Smooth muscle cell (in vitro differentiated cells): ENCODE measurements at regions not wholly inside any gene's neighbourhood (a gene's known extent, or its start where the extent isn't known, plus 50 kb on each side); places are given as distances from the start of the nearest gene placed in this dataset.

Experiments used
- DNase-seq: peaks from one replicate; lab custom pipeline; 2025; ENCODE audit not compliant: unreplicated experiment; lab: John Stamatoyannopoulos, UW
- H2AFZ ChIP-seq: fragments of 200-600 bp; sonication (generic); 2 replicates; pipeline ENCODE4 v1.6.0; 2016; ENCODE audit warnings: antibody characterized with exemption, low read depth, mild to moderate bottlenecking
- H3F3A ChIP-seq: fragments of 200-600 bp; sonication (generic); 2 replicates; pipeline ENCODE4 v1.6.0; 2017; ENCODE audit warnings: antibody characterized with exemption, low read depth
- H3K27ac ChIP-seq: fragments of 200-600 bp; sonication (generic); 2 replicates; pipeline ENCODE4 v1.5.1; 2016; ENCODE audit warnings: low read depth, mild to moderate bottlenecking
- H3K27me3 ChIP-seq: fragments of 200-600 bp; sonication (generic); 2 replicates; pipeline ENCODE4 v1.6.1; 2016; ENCODE audit warnings: low read depth, mild to moderate bottlenecking
- H3K36me3 ChIP-seq: fragments of 200-600 bp; sonication (generic); 2 replicates; pipeline ENCODE4 v1.5.1; 2016; ENCODE audit warnings: low read depth
- H3K4me1 ChIP-seq: fragments of 200-600 bp; sonication (generic); 2 replicates; pipeline ENCODE4 v1.5.1; 2016; ENCODE audit warnings: low read depth
- H3K4me2 ChIP-seq: fragments of 200-600 bp; sonication (generic); 2 replicates; pipeline ENCODE4 v1.6.0; 2016; ENCODE audit warnings: mild to moderate bottlenecking
- H3K4me3 ChIP-seq: fragments of 200-600 bp; sonication (generic); 2 replicates; pipeline ENCODE4 v1.5.1; 2016; ENCODE audit warnings: mild to moderate bottlenecking
- H3K79me2 ChIP-seq: fragments of 200-600 bp; sonication (generic); 2 replicates; pipeline ENCODE4 v1.6.0; 2016; ENCODE audit warnings: low read depth, mild to moderate bottlenecking
- H3K9ac ChIP-seq: fragments of 200-600 bp; sonication (generic); 2 replicates; pipeline ENCODE4 v1.6.0; 2016; ENCODE audit warnings: low read depth
- H3K9me3 ChIP-seq: fragments of 200-600 bp; sonication (generic); replicated peaks from 2 replicates; pipeline ENCODE4 v1.5.1; 2016; ENCODE audit warnings: low read depth
- H4K20me1 ChIP-seq: fragments of 200-600 bp; sonication (generic); 2 replicates; pipeline ENCODE4 v1.6.0; 2016; ENCODE audit warnings: low read depth
- CTCF ChIP-seq: fragments of 200-600 bp; sonication (generic); IDR thresholded peaks from 2 replicates; pipeline ENCODE4 v1.5.1; 2017; ENCODE audit warnings: borderline replicate concordance, mild to moderate bottlenecking, antibody characterized with exemption; ENCODE audit not compliant: insufficient read depth, poor library complexity, severe bottlenecking
- WGBS: methylation state at CpG from one replicate; pipeline ENCODE4 v1.1.7; 2016; ENCODE audit warnings: low lambda C conversion rate; 5-methylcytosine and 5-hydroxymethylcytosine counted together

DNA sequence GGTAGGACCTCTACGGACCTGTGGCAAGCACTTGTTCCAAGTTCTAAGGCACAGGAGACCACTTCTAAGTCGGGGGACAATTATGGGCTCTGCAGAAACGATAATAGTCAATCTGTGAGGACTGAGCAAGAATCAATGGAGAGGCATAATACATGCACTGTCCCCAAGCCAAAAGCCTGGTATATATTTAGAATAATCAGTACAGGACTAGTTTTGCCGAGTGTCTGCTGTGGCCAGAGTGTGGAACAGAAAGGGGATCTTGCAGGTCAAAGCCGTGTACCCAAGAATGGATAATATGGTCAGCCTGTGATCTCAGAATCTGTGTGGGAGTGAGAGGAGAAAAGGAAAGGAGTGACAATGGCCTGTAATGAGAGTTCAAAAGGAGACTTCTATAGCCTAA is 80.2 kb upstream of the GNAO1 start:
- peaks cover 28% of the 10 kb centered on the region for H3K4me1 ChIP-seq
- no peak overlapping the region for H3K27ac ChIP-seq
- no peaks in the 10 kb centered on the region for H3F3A ChIP-seq
- no peaks in the 10 kb centered on the region for H3K36me3 ChIP-seq
- H4K20me1 ChIP-seq, result no peaks in the 10 kb centered on the region
- DNase-seq, result no peak
- H3K79me2 ChIP-seq, result no peaks in the 10 kb centered on the region
- H3K9ac ChIP-seq, result no peak overlapping the region
- H3K9me3 ChIP-seq, result no peaks in the 10 kb centered on the region
- no peak for TF ChIP-seq CTCF
- no peak overlapping the region for H3K4me2 ChIP-seq
- H3K4me3 ChIP-seq, result no peak overlapping the region
- H3K27me3 ChIP-seq, result no peaks in the 10 kb centered on the region
- 74% methylated on average over 5 of the region's 5 CpGs for WGBS
- H2AFZ ChIP-seq, result no peak overlapping the region

DNA sequence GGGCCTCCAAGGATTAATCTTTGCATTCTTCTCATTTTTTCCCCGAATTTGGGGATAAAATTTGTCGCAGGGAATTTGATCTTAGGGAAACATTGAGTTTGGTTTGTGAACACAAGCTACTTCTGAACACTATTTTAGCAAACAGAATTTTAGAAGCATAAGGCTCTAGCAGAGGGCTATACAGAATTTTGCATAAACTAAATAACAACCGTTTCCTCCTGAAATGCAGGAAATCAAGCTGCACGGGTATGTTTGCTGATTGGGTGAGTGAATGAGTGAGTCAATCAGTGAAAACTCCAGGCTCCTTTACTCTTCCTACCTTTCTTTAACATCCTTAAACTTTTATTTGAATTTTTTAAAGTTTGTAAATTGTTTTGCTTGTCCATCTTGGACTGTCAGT is 81.3 kb upstream of the GNAO1 start:
- 75% methylated on average over 4 of the region's 4 CpGs for WGBS

GRCh38 chr16:56109205-56109604 is 82.1 kb upstream of the GNAO1 start:
- H3K4me2 ChIP-seq, result no peak overlapping the region
- no peaks in the 10 kb centered on the region for H3K27me3 ChIP-seq
- no peak for DNase-seq
- TF ChIP-seq CTCF, result no peak
- H3K4me3 ChIP-seq, result no peak overlapping the region
- H3K36me3 ChIP-seq, result no peaks in the 10 kb centered on the region
- H4K20me1 ChIP-seq, result no peaks in the 10 kb centered on the region
- WGBS, result 91% methylated on average over 1 of the region's 1 CpG
- no peaks in the 10 kb centered on the region for H3K9me3 ChIP-seq
- no peak overlapping the region for H2AFZ ChIP-seq
- no peak overlapping the region for H3K9ac ChIP-seq
- H3F3A ChIP-seq, result no peaks in the 10 kb centered on the region
- H3K4me1 ChIP-seq, result peaks cover 13% of the 10 kb centered on the region
- H3K79me2 ChIP-seq, result no peaks in the 10 kb centered on the region
- no peak overlapping the region for H3K27ac ChIP-seq

More for the DNA sequence above, 81.3 kb upstream of the GNAO1 start:
- H4K20me1 ChIP-seq, result no peaks in the 10 kb centered on the region
- no peak overlapping the region for H2AFZ ChIP-seq
- H3K9me3 ChIP-seq, result no peaks in the 10 kb centered on the region
- H3F3A ChIP-seq, result no peaks in the 10 kb centered on the region
- no peak overlapping the region for H3K4me3 ChIP-seq
- no peak overlapping the region for H3K9ac ChIP-seq
- no peaks in the 10 kb centered on the region for H3K36me3 ChIP-seq
- no peak overlapping the region for H3K27ac ChIP-seq
- no peak for DNase-seq
- no peaks in the 10 kb centered on the region for H3K79me2 ChIP-seq
- no peak for TF ChIP-seq CTCF
- no peak overlapping the region for H3K4me2 ChIP-seq
- no peaks in the 10 kb centered on the region for H3K27me3 ChIP-seq
- peaks cover 16% of the 10 kb centered on the region for H3K4me1 ChIP-seq

DNA sequence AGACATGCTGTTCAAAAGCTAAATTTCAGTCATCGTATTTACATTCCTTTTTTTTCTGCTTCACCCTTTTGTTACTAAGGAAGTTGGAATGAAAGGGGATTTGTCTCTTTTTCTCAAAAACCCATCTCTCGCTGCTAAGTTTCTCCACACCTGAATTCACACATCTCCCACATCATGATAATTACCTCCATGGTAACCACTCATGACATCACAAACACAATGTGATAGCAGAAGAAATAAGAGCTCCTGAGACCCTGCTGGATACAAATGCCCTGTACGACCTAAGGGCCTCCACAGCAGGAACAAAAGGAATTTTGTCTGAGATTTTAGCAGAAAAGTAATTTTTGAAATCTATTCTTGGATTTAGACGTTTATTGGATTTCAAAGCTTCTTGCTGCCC is 82.6 kb upstream of the GNAO1 start:
- H3K4me1 ChIP-seq, result peaks cover 13% of the 10 kb centered on the region
- no peak overlapping the region for H3K4me3 ChIP-seq
- WGBS, result 64% methylated on average over 4 of the region's 4 CpGs
- no peaks in the 10 kb centered on the region for H3K79me2 ChIP-seq
- no peak overlapping the region for H3K9ac ChIP-seq
- no peaks in the 10 kb centered on the region for H3K27me3 ChIP-seq
- DNase-seq, result no peak
- H3K36me3 ChIP-seq, result no peaks in the 10 kb centered on the region
- no peaks in the 10 kb centered on the region for H4K20me1 ChIP-seq
- no peak overlapping the region for H2AFZ ChIP-seq
- H3K4me2 ChIP-seq, result no peak overlapping the region
- TF ChIP-seq CTCF, result no peak
- no peaks in the 10 kb centered on the region for H3K9me3 ChIP-seq
- no peak overlapping the region for H3K27ac ChIP-seq
- H3F3A ChIP-seq, result no peaks in the 10 kb centered on the region
